ENCODE measurements at regions not wholly inside any gene's neighbourhood (a gene's known extent, or its start where the extent isn't known, plus 50 kb on each side); places are given as distances from the start of the nearest gene placed in this dataset.

DNA sequence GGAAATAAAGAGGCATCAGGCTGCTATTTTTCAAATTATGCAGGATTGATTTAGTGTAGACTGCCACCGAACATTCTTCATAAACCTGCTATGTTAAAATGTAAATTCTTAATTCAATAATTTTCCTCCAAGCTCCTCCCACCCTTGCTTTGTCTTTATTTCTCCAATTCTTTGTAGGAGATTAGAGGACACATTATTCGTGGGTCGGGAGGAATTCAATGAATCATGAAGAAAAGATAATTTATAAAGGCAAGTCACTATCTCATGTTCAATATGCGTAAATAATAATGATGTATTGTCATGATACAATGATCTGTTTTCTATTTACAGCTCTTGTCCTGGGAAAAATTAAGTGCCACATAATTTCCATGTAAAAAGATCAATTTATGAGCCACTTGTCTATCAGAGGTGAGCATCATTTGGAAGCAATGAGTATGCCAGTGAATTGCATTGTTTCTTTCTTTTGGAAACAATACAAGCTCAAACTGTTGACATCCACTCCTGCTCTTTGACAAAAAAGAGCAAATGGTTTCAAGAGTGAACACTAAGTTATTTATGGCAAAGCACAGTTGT, 148.0 kb upstream of the MITF start:
- DNase-seq (ENCODE audit: low spot score) (no peak), ATAC-seq (no peak)
- ChIA-PET POLR2A (no interaction called here), CTCF (no interaction called here)
- Mint-ChIP-seq H3K27ac (no peak overlapping the region), H3K27me3 (ENCODE audit: low read depth) (no peaks in the 10 kb centered on the region; the same call in none of the 2 replicates), H3K9me3 (peaks cover 11% of the 10 kb centered on the region), H3K36me3 (peaks cover 2% of the 10 kb centered on the region), H3K4me1 (no peaks in the 10 kb centered on the region), H3K4me3 (no peak overlapping the region)
- TF ChIP-seq FOXJ3 (CRISPR knock-in tag; IDR thresholded peaks at IDR 0.05; ENCODE audit: borderline replicate concordance) (no peak), EMX1 (CRISPR knock-in tag; IDR thresholded peaks at IDR 0.05) (no peak), USF1 (CRISPR knock-in tag; IDR thresholded peaks at IDR 0.05) (no peak), ZNF396 (CRISPR knock-in tag; IDR thresholded peaks at IDR 0.05; ENCODE audit: borderline replicate concordance) (no peak), FOXP1 (CRISPR knock-in tag; IDR thresholded peaks at IDR 0.05; ENCODE audit: borderline replicate concordance) (no peak), TEAD4 (CRISPR knock-in tag; IDR thresholded peaks at IDR 0.05) (no peak), ZNF219 (CRISPR knock-in tag; IDR thresholded peaks at IDR 0.05; ENCODE audit: borderline replicate concordance) (no peak), GRHL2 (CRISPR knock-in tag; IDR thresholded peaks at IDR 0.05; ENCODE audit: insufficient replicate concordance, severe bottlenecking) (no peak), CREM (CRISPR knock-in tag; IDR thresholded peaks at IDR 0.05) (no peak), ZNF423 (CRISPR knock-in tag; IDR thresholded peaks at IDR 0.05) (no peak), ZNF671 (CRISPR knock-in tag; IDR thresholded peaks at IDR 0.05) (no peak), PRRX2 (CRISPR knock-in tag; IDR thresholded peaks at IDR 0.05) (no peak), PRDM15 (CRISPR knock-in tag; IDR thresholded peaks at IDR 0.05) (no peak), CTCF (IDR thresholded peaks at IDR 0.05) (no peak), ATF1 (CRISPR knock-in tag; IDR thresholded peaks at IDR 0.05) (no peak), OVOL2 (CRISPR knock-in tag; IDR thresholded peaks at IDR 0.05; ENCODE audit: borderline replicate concordance) (no peak), TCF7 (CRISPR knock-in tag; IDR thresholded peaks at IDR 0.05; ENCODE audit: low read depth) (no peak), AR (CRISPR knock-in tag; IDR thresholded peaks at IDR 0.05) (no peak)
- TF ChIP-seq, protein P1, sequence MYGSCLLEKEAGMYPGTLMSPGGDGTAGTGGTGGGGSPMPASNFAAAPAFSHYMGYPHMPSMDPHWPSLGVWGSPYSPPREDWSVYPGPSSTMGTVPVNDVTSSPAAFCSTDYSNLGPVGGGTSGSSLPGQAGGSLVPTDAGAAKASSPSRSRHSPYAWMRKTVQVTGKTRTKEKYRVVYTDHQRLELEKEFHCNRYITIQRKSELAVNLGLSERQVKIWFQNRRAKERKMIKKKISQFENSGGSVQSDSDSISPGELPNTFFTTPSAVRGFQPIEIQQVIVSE (CRISPR knock-in tag; IDR thresholded peaks at IDR 0.05; ENCODE audit: borderline replicate concordance) = no peak
- TF ChIP-seq, protein P2, sequence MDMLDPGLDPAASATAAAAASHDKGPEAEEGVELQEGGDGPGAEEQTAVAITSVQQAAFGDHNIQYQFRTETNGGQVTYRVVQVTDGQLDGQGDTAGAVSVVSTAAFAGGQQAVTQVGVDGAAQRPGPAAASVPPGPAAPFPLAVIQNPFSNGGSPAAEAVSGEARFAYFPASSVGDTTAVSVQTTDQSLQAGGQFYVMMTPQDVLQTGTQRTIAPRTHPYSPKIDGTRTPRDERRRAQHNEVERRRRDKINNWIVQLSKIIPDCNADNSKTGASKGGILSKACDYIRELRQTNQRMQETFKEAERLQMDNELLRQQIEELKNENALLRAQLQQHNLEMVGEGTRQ (CRISPR knock-in tag; IDR thresholded peaks at IDR 0.05) = no peak

Measured in WTC11 (cell line).